Adipocyte (in vitro differentiated cells): ENCODE measurements at regions not wholly inside any gene's neighbourhood (a gene's known extent, or its start where the extent isn't known, plus 50 kb on each side); places are given as distances from the start of the nearest gene placed in this dataset.

ENCODE experiments used
- DNase-seq: peaks from one replicate; pipeline ENCODE4 v3.0.0-alpha.2; 2015; ENCODE audit warnings: low read depth
- H3K27me3 ChIP-seq: replicated peaks from 2 replicates; pipeline ENCODE4 v1.7.0; 2013; ENCODE audit warnings: mild to moderate bottlenecking, low read length, moderate library complexity; ENCODE audit not compliant: control insufficient read depth, insufficient read depth
- H3K36me3 ChIP-seq: 2 replicates; pipeline ENCODE4 v1.7.0; 2013; ENCODE audit warnings: low read length, mild to moderate bottlenecking, moderate library complexity; ENCODE audit not compliant: control insufficient read depth, insufficient read depth, severe bottlenecking
- H3K4me1 ChIP-seq: 2 replicates; pipeline ENCODE4 v1.7.0; 2013; ENCODE audit warnings: mild to moderate bottlenecking, low read length, moderate library complexity; ENCODE audit not compliant: control insufficient read depth, insufficient read depth
- H3K4me3 ChIP-seq: 2 replicates; pipeline ENCODE4 v1.7.0; 2013; ENCODE audit warnings: mild to moderate bottlenecking, low read length, moderate library complexity
- H3K9ac ChIP-seq: 2 replicates; pipeline ENCODE4 v1.7.0; 2013; ENCODE audit warnings: mild to moderate bottlenecking, low read length, moderate library complexity
- H3K9me3 ChIP-seq: 2 replicates; pipeline ENCODE4 v1.7.0; 2013; ENCODE audit warnings: mild to moderate bottlenecking, low read length, moderate library complexity; ENCODE audit not compliant: control insufficient read depth

GRCh38 chr7:110204527-110204926 is 886.4 kb upstream of the LRRN3 start:
- H3K9ac ChIP-seq = no peak overlapping the region
- no peak for DNase-seq

GRCh38 chr7:110205899-110206298 is 885.0 kb upstream of the LRRN3 start:
- no peak overlapping the region for H3K4me3 ChIP-seq
- H3K36me3 ChIP-seq = no peaks in the 10 kb centered on the region
- DNase-seq = no peak

More at GRCh38 chr7:110204527-110204926, 886.4 kb upstream of the LRRN3 start:
- Histone ChIP-seq H3K4me3 (no peak overlapping the region), H3K9me3 (no peaks in the 10 kb centered on the region), H3K4me1 (no peaks in the 10 kb centered on the region), H3K36me3 (no peaks in the 10 kb centered on the region), H3K27me3 (no peaks in the 10 kb centered on the region)

GRCh38 chr7:110209884-110210283 is 881.0 kb upstream of the LRRN3 start:
- no peaks in the 10 kb centered on the region for H3K36me3 ChIP-seq
- no peak overlapping the region for H3K9ac ChIP-seq
- no peaks in the 10 kb centered on the region for H3K4me1 ChIP-seq

More at GRCh38 chr7:110205899-110206298, 885.0 kb upstream of the LRRN3 start:
- no peaks in the 10 kb centered on the region for H3K4me1 ChIP-seq
- H3K27me3 ChIP-seq = no peaks in the 10 kb centered on the region
- H3K9ac ChIP-seq = no peak overlapping the region
- H3K9me3 ChIP-seq = no peaks in the 10 kb centered on the region

GRCh38 chr7:110210941-110211608 is 879.9 kb upstream of the LRRN3 start:
- DNase-seq = no peak
- H3K4me3 ChIP-seq = no peak overlapping the region
- H3K4me1 ChIP-seq = no peaks in the 10 kb centered on the region
- H3K9ac ChIP-seq = no peak overlapping the region
- no peaks in the 10 kb centered on the region for H3K27me3 ChIP-seq
- H3K9me3 ChIP-seq = no peaks in the 10 kb centered on the region
- H3K36me3 ChIP-seq = no peaks in the 10 kb centered on the region

More at GRCh38 chr7:110209884-110210283, 881.0 kb upstream of the LRRN3 start:
- no peak overlapping the region for H3K4me3 ChIP-seq
- no peak for DNase-seq
- H3K9me3 ChIP-seq = no peaks in the 10 kb centered on the region
- no peaks in the 10 kb centered on the region for H3K27me3 ChIP-seq

- no peak for DNase-seq
- Histone ChIP-seq H3K36me3 (no peaks in the 10 kb centered on the region), H3K9ac (no peak overlapping the region), H3K4me1 (no peaks in the 10 kb centered on the region), H3K9me3 (peaks cover 2% of the 10 kb centered on the region), H3K27me3 (no peaks in the 10 kb centered on the region), H3K4me3 (no peak overlapping the region)
Measured at GRCh38 chr7:110224643-110225042, 866.3 kb upstream of the LRRN3 start.

- Histone ChIP-seq H3K36me3 (no peaks in the 10 kb centered on the region), H3K9ac (no peak overlapping the region), H3K27me3 (no peaks in the 10 kb centered on the region), H3K4me3 (no peak overlapping the region), H3K4me1 (no peaks in the 10 kb centered on the region), H3K9me3 (no peaks in the 10 kb centered on the region)
- DNase-seq = no peak
Measured at GRCh38 chr7:110246118-110246517, 844.8 kb upstream of the LRRN3 start.

GRCh38 chr7:110253093-110253492 is 837.8 kb upstream of the LRRN3 start:
- Histone ChIP-seq H3K9ac (no peak overlapping the region), H3K27me3 (no peaks in the 10 kb centered on the region), H3K4me1 (no peaks in the 10 kb centered on the region)

GRCh38 chr7:110257673-110258072 is 833.3 kb upstream of the LRRN3 start:
- Histone ChIP-seq H3K4me3 (no peak overlapping the region), H3K27me3 (no peaks in the 10 kb centered on the region), H3K36me3 (no peaks in the 10 kb centered on the region), H3K9me3 (no peaks in the 10 kb centered on the region), H3K9ac (no peak overlapping the region), H3K4me1 (no peaks in the 10 kb centered on the region)
- no peak for DNase-seq

More at GRCh38 chr7:110253093-110253492, 837.8 kb upstream of the LRRN3 start:
- Histone ChIP-seq H3K4me3 (no peak overlapping the region), H3K9me3 (no peaks in the 10 kb centered on the region), H3K36me3 (no peaks in the 10 kb centered on the region)
- peak; percentile 60 for DNase-seq

- Histone ChIP-seq H3K9ac (no peak overlapping the region), H3K27me3 (no peaks in the 10 kb centered on the region), H3K9me3 (no peaks in the 10 kb centered on the region), H3K4me3 (no peak overlapping the region), H3K4me1 (no peaks in the 10 kb centered on the region), H3K36me3 (no peaks in the 10 kb centered on the region)
- DNase-seq = no peak
Measured at GRCh38 chr7:110262251-110262650, 828.7 kb upstream of the LRRN3 start.

- no peak overlapping the region for H3K9ac ChIP-seq
- no peak overlapping the region for H3K4me3 ChIP-seq
- no peak for DNase-seq
Measured at GRCh38 chr7:110264288-110264687, 826.6 kb upstream of the LRRN3 start.

GRCh38 chr7:110281362-110281761 is 809.6 kb upstream of the LRRN3 start:
- H3K9ac ChIP-seq = no peak overlapping the region
- H3K27me3 ChIP-seq = no peaks in the 10 kb centered on the region
- H3K9me3 ChIP-seq = no peaks in the 10 kb centered on the region
- no peaks in the 10 kb centered on the region for H3K36me3 ChIP-seq
- H3K4me1 ChIP-seq = no peaks in the 10 kb centered on the region
- no peak for DNase-seq
- no peak overlapping the region for H3K4me3 ChIP-seq

More at GRCh38 chr7:110264288-110264687, 826.6 kb upstream of the LRRN3 start:
- no peaks in the 10 kb centered on the region for H3K27me3 ChIP-seq
- no peaks in the 10 kb centered on the region for H3K4me1 ChIP-seq
- H3K36me3 ChIP-seq = no peaks in the 10 kb centered on the region
- H3K9me3 ChIP-seq = no peaks in the 10 kb centered on the region

- no peaks in the 10 kb centered on the region for H3K27me3 ChIP-seq
- no peak overlapping the region for H3K9ac ChIP-seq
- no peak for DNase-seq
- no peaks in the 10 kb centered on the region for H3K4me1 ChIP-seq
- no peak overlapping the region for H3K4me3 ChIP-seq
- no peaks in the 10 kb centered on the region for H3K36me3 ChIP-seq
- H3K9me3 ChIP-seq = peaks cover 2% of the 10 kb centered on the region
Measured at GRCh38 chr7:110283056-110283455, 807.9 kb upstream of the LRRN3 start.
